Tibial artery (tissue), 4 donors: ENCODE measurements at regions not wholly inside any gene's neighbourhood (a gene's known extent, or its start where the extent isn't known, plus 50 kb on each side); places are given as distances from the start of the nearest gene placed in this dataset.
"Not testable (repeated sequence)": the region's sequence is repeated elsewhere in the genome, so short reads cannot be mapped to it uniquely, and the experiment has no call there.

Experiments
- DNase-seq, 2 donors: peaks; one replicate each; pipeline ENCODE4 v3.0.0-alpha.2; 2019
- H3K27ac ChIP-seq, 2 donors: fragments of 200-600 bp; sonication (generic) in 1 of 2; 1 replicate in 1 of 2; 2 replicates in 1 of 2; pipeline ENCODE4 v1.5.1; 2018 to 2019; ENCODE audit warnings: mild to moderate bottlenecking in 1 of 2
- H3K27me3 ChIP-seq, 2 donors: fragments of 200-600 bp; sonication (generic) in 1 of 2; one replicate each; pipeline versions ENCODE4 v1.5.1 to v1.6.0; 2016 to 2019
- H3K36me3 ChIP-seq, 3 donors: fragments of 200-600 bp; sonication (generic) in 2 of 3; one replicate each; pipeline ENCODE4 v1.5.1; 2016 to 2019; ENCODE audit warnings: mild to moderate bottlenecking in 2 of 3
- H3K4me1 ChIP-seq, 4 donors: fragments of 200-600 bp; sonication (generic) in 2 of 4; 1 replicate in 3 of 4; 2 replicates in 1 of 4; pipeline ENCODE4 v1.5.1; 2016 to 2019
- H3K4me3 ChIP-seq, 2 donors: fragments of 200-600 bp; sonication (generic) in 1 of 2; 1 replicate in 1 of 2; 2 replicates in 1 of 2; pipeline ENCODE4 v1.5.1; 2018 to 2019; ENCODE audit warnings: mild to moderate bottlenecking in 2 of 2
- H3K9me3 ChIP-seq, 3 donors: fragments of 200-600 bp; sonication (generic) in 1 of 3; one replicate each; pipeline ENCODE4 v1.5.1; 2016 to 2019
- CTCF ChIP-seq, 2 experiments: fragments of 200-600 bp in 1 of 2; fragments of 450-650 bp in 1 of 2; IDR thresholded peaks; one replicate each; pipeline ENCODE4 v1.5.1; 2017 to 2019; ENCODE audit warnings: antibody characterized with exemption in 2 of 2, mild to moderate bottlenecking in 1 of 2, moderate library complexity in 1 of 2
- intact Hi-C: fragments of 100-400 bp; cut with DNase I; formaldehyde crosslinking; loops from one replicate; pipeline ENCODE4 v1.15.0; 2023; ENCODE audit warnings: low total_unique reads

GRCh38 chr7:45259966-45260646 is 102.5 kb downstream of the RAMP3 start:
- peak in 1 of 2 donors; percentile 40 for DNase-seq
- no peaks in the 10 kb centered on the region for H3K36me3 ChIP-seq
- no peak overlapping the region for H3K27ac ChIP-seq
- no peaks in the 10 kb centered on the region for H3K4me1 ChIP-seq
- intact Hi-C loops: loop anchor here (5.0 kb wide), 1 partner anchor 103 kb away; the partner anchor contains the start of gene RAMP3
- peaks cover 0 to 7% of the 10 kb centered on the region in 2 donors for H3K27me3 ChIP-seq
- H3K9me3 ChIP-seq: no peaks in the 10 kb centered on the region
- TF ChIP-seq CTCF (IDR thresholded peaks at IDR 0.05): peak; percentile 84 to 95
- no peak overlapping the region for H3K4me3 ChIP-seq

DNA sequence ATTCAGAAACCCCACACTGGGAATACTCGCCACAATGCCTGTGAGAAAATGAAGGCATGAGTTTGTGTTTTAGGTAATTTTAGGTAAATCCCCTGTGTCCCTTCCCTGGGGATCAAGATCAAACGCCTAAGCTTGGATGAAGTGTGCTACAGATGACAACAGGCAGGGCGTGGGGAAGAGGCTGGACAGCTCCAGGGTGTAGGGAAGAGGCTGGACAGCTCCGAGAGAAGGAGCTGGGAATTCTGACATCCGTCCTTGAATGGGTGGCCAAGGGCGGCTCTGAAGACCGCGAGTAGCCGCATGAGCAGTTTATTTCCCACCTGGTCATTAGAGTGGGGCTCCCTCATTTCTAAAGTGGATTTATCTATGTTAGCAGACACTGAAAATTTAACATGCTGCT is 109.7 kb downstream of the RAMP3 start:
- Histone ChIP-seq H3K27me3 (peaks cover 0 to 8% of the 10 kb centered on the region in 2 donors), H3K4me1 (no peaks in the 10 kb centered on the region), H3K9me3 (no peaks in the 10 kb centered on the region), H3K4me3 (no peak overlapping the region), H3K27ac (no peak overlapping the region), H3K36me3 (no peaks in the 10 kb centered on the region)
- intact Hi-C loops: no loop called here
- no peak for DNase-seq
- TF ChIP-seq CTCF (IDR thresholded peaks at IDR 0.05): no peak

GRCh38 chr7:45268013-45268412 is 110.4 kb downstream of the RAMP3 start:
- intact Hi-C loops: no loop called here
- Histone ChIP-seq H3K36me3 (no peaks in the 10 kb centered on the region), H3K4me3 (no peak overlapping the region), H3K4me1 (no peaks in the 10 kb centered on the region), H3K27me3 (peaks cover 0 to 8% of the 10 kb centered on the region in 2 donors), H3K9me3 (no peaks in the 10 kb centered on the region), H3K27ac (no peak overlapping the region)
- no peak for TF ChIP-seq CTCF (IDR thresholded peaks at IDR 0.05)
- no peak for DNase-seq

GRCh38 chr7:45269192-45269591 is 111.6 kb downstream of the RAMP3 start:
- Histone ChIP-seq H3K4me3 (no peak overlapping the region), H3K4me1 (no peaks in the 10 kb centered on the region), H3K27ac (no peak overlapping the region), H3K27me3 (peaks cover 0 to 8% of the 10 kb centered on the region in 2 donors), H3K36me3 (no peaks in the 10 kb centered on the region), H3K9me3 (no peaks in the 10 kb centered on the region)
- DNase-seq: no peak
- intact Hi-C loops: no loop called here
- no peak for TF ChIP-seq CTCF (IDR thresholded peaks at IDR 0.05)

DNA sequence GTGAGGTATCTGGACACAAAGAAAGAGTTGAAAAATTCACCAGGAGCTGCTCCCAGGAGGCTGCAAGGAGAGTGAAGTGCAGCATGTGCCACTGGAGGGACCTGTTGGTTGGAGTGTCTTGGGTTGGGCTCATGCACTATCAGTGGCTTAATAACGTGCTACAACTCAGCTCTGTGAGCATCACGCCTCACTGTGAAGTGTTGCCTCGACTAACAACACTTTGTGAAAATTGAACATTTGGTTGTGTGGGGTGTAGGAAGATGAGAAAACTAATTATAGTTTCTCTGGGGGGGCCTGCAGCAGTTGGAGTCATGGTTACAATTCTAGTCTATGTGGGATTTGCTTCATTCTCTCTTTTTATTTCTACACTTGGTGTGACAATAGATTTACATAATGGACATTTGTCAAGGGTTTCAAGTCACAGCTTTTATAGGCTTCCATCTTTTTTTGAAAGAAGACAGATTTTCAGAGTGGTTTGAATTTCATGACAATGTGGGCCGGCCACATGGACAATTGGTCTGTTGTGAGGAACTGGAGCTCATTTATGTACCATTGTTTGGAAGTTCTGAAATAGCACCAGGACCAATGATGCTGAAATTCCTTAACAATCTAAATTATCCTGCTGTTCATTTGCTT is 121.3 kb downstream of the RAMP3 start:
- Histone ChIP-seq H3K27ac (no peak overlapping the region), H3K4me3 (no peak overlapping the region), H3K9me3 (no peaks in the 10 kb centered on the region), H3K27me3 (peaks cover 0 to 2% of the 10 kb centered on the region in 2 donors), H3K36me3 (no peaks in the 10 kb centered on the region), H3K4me1 (no peaks in the 10 kb centered on the region)
- DNase-seq: no peak
- no peak for TF ChIP-seq CTCF (IDR thresholded peaks at IDR 0.05)
- intact Hi-C loops: no loop called here

GRCh38 chr7:45289611-45290010 is 132.0 kb downstream of the RAMP3 start:
- H3K36me3 ChIP-seq, H3K27ac ChIP-seq, H3K27me3 ChIP-seq, intact Hi-C loops, DNase-seq, H3K4me3 ChIP-seq, H3K9me3 ChIP-seq: not testable (repeated sequence)
- H3K4me1 ChIP-seq: peaks cover 0 to 24% (median 0%) of the 10 kb centered on the region in 4 donors
